GM23338 (cell line): ENCODE measurements at regions not wholly inside any gene's neighbourhood (a gene's known extent, or its start where the extent isn't known, plus 50 kb on each side); places are given as distances from the start of the nearest gene placed in this dataset.

Experiments used
- ATAC-seq: fragments of 200-7000 bp; cut with Tn5 transposase; 3 replicates; pipeline ENCODE4 v1.9.1; 2020
- DNase-seq: peaks from one replicate; pipeline ENCODE4 v3.0.0-alpha.2; 2015; ENCODE audit warnings: low spot score
- H2AFZ ChIP-seq: fragments of 200-600 bp; sonication (generic); 2 replicates; pipeline ENCODE4 v1.8.0; 2016; ENCODE audit warnings: antibody characterized with exemption, mild to moderate bottlenecking, moderate library complexity
- H3F3A ChIP-seq: fragments of 200-600 bp; sonication (generic); replicated peaks from 2 replicates; pipeline ENCODE4 v1.8.0; 2017; ENCODE audit warnings: antibody characterized with exemption, mixed run types, low read depth
- H3K27ac ChIP-seq: fragments of 200-600 bp; sonication (generic); 2 replicates; pipeline ENCODE4 v1.6.1; 2016; ENCODE audit warnings: low read depth
- H3K27me3 ChIP-seq: fragments of 200-600 bp; sonication (generic); 2 replicates; pipeline ENCODE4 v1.8.0; 2016; ENCODE audit warnings: mild to moderate bottlenecking, mixed run types, moderate library complexity; ENCODE audit not compliant: insufficient read depth
- H3K36me3 ChIP-seq: fragments of 200-600 bp; sonication (generic); 2 replicates; pipeline ENCODE4 v1.8.0; 2016; ENCODE audit warnings: mild to moderate bottlenecking; ENCODE audit not compliant: insufficient read depth
- H3K4me1 ChIP-seq: fragments of 200-600 bp; sonication (generic); 2 replicates; pipeline ENCODE4 v1.8.0; 2016; ENCODE audit warnings: mild to moderate bottlenecking, moderate library complexity; ENCODE audit not compliant: insufficient read depth
- H3K4me2 ChIP-seq: fragments of 200-600 bp; sonication (generic); 2 replicates; pipeline ENCODE4 v1.7.1; 2017; ENCODE audit warnings: mixed run types
- H3K4me3 ChIP-seq: fragments of 200-600 bp; sonication (generic); 2 replicates; pipeline ENCODE4 v1.6.1; 2016; ENCODE audit warnings: mixed run types
- H3K79me2 ChIP-seq: fragments of 200-600 bp; sonication (generic); replicated peaks from 2 replicates; pipeline ENCODE4 v1.8.0; 2017; ENCODE audit warnings: mild to moderate bottlenecking; ENCODE audit not compliant: insufficient read depth
- H3K9me2 ChIP-seq: fragments of 200-600 bp; sonication (generic); 2 replicates; pipeline ENCODE4 v1.8.0; 2017; ENCODE audit not compliant: insufficient read depth
- H4K20me1 ChIP-seq: fragments of 200-600 bp; sonication (generic); replicated peaks from 2 replicates; pipeline ENCODE4 v1.8.0; 2017; ENCODE audit warnings: mild to moderate bottlenecking; ENCODE audit not compliant: insufficient read depth
- H3K27ac Mint-ChIP-seq: 2 replicates; pipeline ENCODE4 v1.8.0; 2020; ENCODE audit warnings: inconsistent platforms, mild to moderate bottlenecking, moderate library complexity, mixed read lengths
- H3K27me3 Mint-ChIP-seq: 3 replicates; pipeline ENCODE4 v1.8.0; 2022; ENCODE audit warnings: low read depth, mild to moderate bottlenecking, moderate library complexity, mixed read lengths, inconsistent platforms; ENCODE audit not compliant: insufficient read depth, poor library complexity
- H3K36me3 Mint-ChIP-seq: 3 replicates; pipeline ENCODE4 v1.8.0; 2021; ENCODE audit warnings: low read depth, mild to moderate bottlenecking, inconsistent platforms, moderate library complexity, mixed read lengths
- H3K4me1 Mint-ChIP-seq: 3 replicates; pipeline ENCODE4 v1.8.0; 2020; ENCODE audit warnings: mild to moderate bottlenecking, inconsistent platforms, mixed read lengths
- H3K4me3 Mint-ChIP-seq: 3 replicates; pipeline ENCODE4 v1.8.0; 2021; ENCODE audit warnings: moderate library complexity, mild to moderate bottlenecking, inconsistent platforms, mixed read lengths
- H3K9me3 Mint-ChIP-seq: 3 replicates; pipeline ENCODE4 v1.8.0; 2020; ENCODE audit warnings: moderate library complexity, mild to moderate bottlenecking, inconsistent platforms, mixed read lengths
- CREB1 ChIP-seq: fragments of 250-450 bp; sonication (Bioruptor Pico); IDR thresholded peaks from 2 replicates; pipeline ENCODE4 v1.5.0; 2020; ENCODE audit warnings: low read depth, mild to moderate bottlenecking, moderate library complexity
- CTCF ChIP-seq, 2 experiments: fragments of 200-600 bp in 1 of 2; sonication (generic) in 1 of 2; conservative IDR thresholded peaks; 2 replicates each; pipeline versions ENCODE4 v1.5.1 to v1.6.1; 2016 to 2017; ENCODE audit warnings: antibody characterized with exemption in 2 of 2, low read depth in 2 of 2, mild to moderate bottlenecking in 2 of 2, moderate library complexity in 1 of 2
- ETS1 ChIP-seq: IDR thresholded peaks from 2 replicates; pipeline ENCODE4 v1.6.1; 2016; ENCODE audit warnings: antibody characterized with exemption
- EZH2 ChIP-seq: fragments of 200-600 bp; sonication (generic); IDR thresholded peaks from one replicate; pipeline ENCODE4 v1.8.0; 2017; ENCODE audit warnings: antibody characterized with exemption, mild to moderate bottlenecking, low read depth; ENCODE audit not compliant: unreplicated experiment
- EZH2phosphoT487 ChIP-seq: fragments of 200-600 bp; sonication (generic); IDR thresholded peaks from one replicate; pipeline ENCODE4 v1.8.1; 2018; ENCODE audit warnings: antibody characterized with exemption; ENCODE audit not compliant: unreplicated experiment
- JUNB ChIP-seq: IDR thresholded peaks from one replicate; pipeline ENCODE4 v1.6.1; 2016; ENCODE audit warnings: antibody characterized with exemption; ENCODE audit not compliant: unreplicated experiment
- NANOG ChIP-seq: IDR thresholded peaks from 2 replicates; pipeline ENCODE4 v1.6.1; 2016; ENCODE audit warnings: antibody characterized with exemption, borderline replicate concordance
- POLR2AphosphoS5 ChIP-seq: IDR thresholded peaks from 2 replicates; pipeline ENCODE4 v1.6.1; 2016; ENCODE audit warnings: antibody characterized with exemption, low read depth
- REST ChIP-seq: IDR thresholded peaks from one replicate; pipeline ENCODE4 v1.6.1; 2018; ENCODE audit warnings: antibody characterized with exemption; ENCODE audit not compliant: unreplicated experiment
- STAT1 ChIP-seq: IDR thresholded peaks from one replicate; pipeline ENCODE4 v1.6.1; 2016; ENCODE audit warnings: antibody characterized with exemption; ENCODE audit not compliant: unreplicated experiment
- ZNF114 ChIP-seq: fragments of 250-450 bp; sonication (Bioruptor Pico); IDR thresholded peaks from 2 replicates; pipeline ENCODE4 v1.5.0; 2020; ENCODE audit warnings: mild to moderate bottlenecking, moderate library complexity
- ZNF331 ChIP-seq: fragments of 250-450 bp; sonication (Bioruptor Pico); IDR thresholded peaks from 2 replicates; pipeline ENCODE4 v1.5.0; 2020; ENCODE audit warnings: low read depth, mild to moderate bottlenecking, moderate library complexity
- ZNF462 ChIP-seq: fragments of 250-450 bp; sonication (Bioruptor Pico); IDR thresholded peaks from 2 replicates; pipeline ENCODE4 v1.5.0; 2020; ENCODE audit warnings: mild to moderate bottlenecking, moderate library complexity

GRCh38 chr1:91130256-91130985 is 108.6 kb upstream of the ZNF644 start:
- no peak for DNase-seq
- no peaks in the 10 kb centered on the region for H3F3A ChIP-seq

More at GRCh38 chr1:91130256-91130985, 108.6 kb upstream of the ZNF644 start:
- ATAC-seq, result no peak
- no peaks in the 10 kb centered on the region for H3K79me2 ChIP-seq
- TF ChIP-seq EZH2phosphoT487 (no peak), EZH2 (no peak), REST (no peak), ZNF114 (CRISPR knock-in tag) (no peak), NANOG (no peak), ETS1 (no peak), CTCF (conservative IDR thresholded peaks at IDR 0.05; ENCODE audit: low read depth in 2 of 2) (no peak), JUNB (no peak), POLR2AphosphoS5 (no peak), CREB1 (CRISPR knock-in tag) (no peak), ZNF331 (no peak), ZNF462 (no peak), STAT1 (no peak)
- no peaks in the 10 kb centered on the region for H3K27me3 ChIP-seq
- Mint-ChIP-seq H3K9me3 (no peaks in the 10 kb centered on the region; the same call in 2 of the 3 replicates), H3K4me3 (no peak overlapping the region), H3K27ac (no peak overlapping the region), H3K36me3 (no peaks in the 10 kb centered on the region), H3K4me1 (peaks cover 8% of the 10 kb centered on the region; the same call in 2 of the 3 replicates), H3K27me3 (peaks cover 7% of the 10 kb centered on the region)
- H2AFZ ChIP-seq, result no peak overlapping the region
- H3K4me3 ChIP-seq, result no peak overlapping the region
- no peaks in the 10 kb centered on the region for H4K20me1 ChIP-seq
- no peak overlapping the region for H3K4me2 ChIP-seq
- no peak overlapping the region for H3K27ac ChIP-seq
- H3K9me2 ChIP-seq, result peaks cover 14% of the 10 kb centered on the region; the same call in 1 of the 2 replicates
- H3K4me1 ChIP-seq, result peaks cover 22% of the 10 kb centered on the region; the same call in 1 of the 2 replicates
- no peaks in the 10 kb centered on the region for H3K36me3 ChIP-seq
